Osteoblast (primary cell): ENCODE measurements at regions not wholly inside any gene's neighbourhood (a gene's known extent, or its start where the extent isn't known, plus 50 kb on each side); places are given as distances from the start of the nearest gene placed in this dataset.

Source experiments
- DNase-seq: peaks from one replicate; pipeline ENCODE4 v3.0.0; 2011; ENCODE audit warnings: low spot score, mixed read lengths; ENCODE audit not compliant: insufficient read length; ENCODE audit errors: missing footprints
- H2AFZ ChIP-seq: 2 replicates; pipeline ENCODE4 v1.6.0; 2011; ENCODE audit warnings: mild to moderate bottlenecking, low read length
- H3K27ac ChIP-seq: 2 replicates; pipeline ENCODE4 v1.5.1; 2011; ENCODE audit warnings: mild to moderate bottlenecking, low read depth, low read length, moderate library complexity
- H3K27me3 ChIP-seq: 2 replicates; pipeline ENCODE4 v1.6.0; 2012; ENCODE audit warnings: mild to moderate bottlenecking, control low read depth, inconsistent platforms, low read length, moderate library complexity; ENCODE audit not compliant: insufficient read depth
- H3K36me3 ChIP-seq: 2 replicates; pipeline ENCODE4 v1.5.1; 2011; ENCODE audit warnings: mild to moderate bottlenecking, low read length, control low read depth, moderate library complexity; ENCODE audit not compliant: insufficient read depth
- H3K4me1 ChIP-seq: 2 replicates; pipeline ENCODE4 v1.5.1; 2011; ENCODE audit warnings: mild to moderate bottlenecking, low read length, control low read depth, moderate library complexity; ENCODE audit not compliant: insufficient read depth
- H3K4me2 ChIP-seq: 2 replicates; pipeline ENCODE4 v1.6.0; 2011; ENCODE audit warnings: mild to moderate bottlenecking, low read length; ENCODE audit not compliant: insufficient read depth
- H3K4me3 ChIP-seq: fragments of 200-600 bp; sonication (generic); 3 replicates; pipeline ENCODE4 v1.5.1; 2012; ENCODE audit warnings: mild to moderate bottlenecking, low read length, inconsistent platforms; ENCODE audit not compliant: insufficient read depth
- H3K79me2 ChIP-seq: 2 replicates; pipeline ENCODE4 v1.6.0; 2012; ENCODE audit warnings: mild to moderate bottlenecking, low read length, control low read depth, inconsistent platforms; ENCODE audit not compliant: insufficient read depth
- H3K9me3 ChIP-seq: 2 replicates; pipeline ENCODE4 v1.5.1; 2011; ENCODE audit warnings: low read depth, low read length, control low read depth
- H4K20me1 ChIP-seq: 2 replicates; pipeline ENCODE4 v1.6.0; 2012; ENCODE audit warnings: mild to moderate bottlenecking, low read length, control low read depth; ENCODE audit not compliant: insufficient read depth
- TF ChIP-seq, protein P1 (sequence below): IDR thresholded peaks from 2 replicates; pipeline ENCODE4 v1.5.1; 2011; ENCODE audit warnings: mild to moderate bottlenecking, low read depth, low read length, moderate library complexity; ENCODE audit errors: extremely low read depth

DNA sequence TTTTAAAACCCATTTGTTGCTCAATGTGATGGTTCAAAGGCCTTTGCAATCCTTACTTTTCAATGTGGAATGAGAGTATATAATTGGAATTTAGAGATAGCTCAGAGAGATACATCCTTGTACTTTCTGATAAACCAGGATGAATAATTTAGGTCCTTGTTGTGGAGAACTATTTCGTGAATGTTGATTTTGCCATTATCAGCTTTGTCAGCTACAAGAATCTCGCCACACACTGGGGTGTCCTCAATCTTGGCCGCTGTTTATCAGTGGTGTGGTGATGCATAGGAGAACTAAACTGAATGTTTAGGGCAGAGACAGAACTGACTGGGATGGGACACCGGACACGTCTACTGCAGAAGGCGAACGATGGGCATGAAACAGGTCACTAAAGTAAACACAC, 111.2 kb upstream of the SLC35B3 start:
- no peaks in the 10 kb centered on the region for H3K9me3 ChIP-seq
- TF ChIP-seq, protein P1, sequence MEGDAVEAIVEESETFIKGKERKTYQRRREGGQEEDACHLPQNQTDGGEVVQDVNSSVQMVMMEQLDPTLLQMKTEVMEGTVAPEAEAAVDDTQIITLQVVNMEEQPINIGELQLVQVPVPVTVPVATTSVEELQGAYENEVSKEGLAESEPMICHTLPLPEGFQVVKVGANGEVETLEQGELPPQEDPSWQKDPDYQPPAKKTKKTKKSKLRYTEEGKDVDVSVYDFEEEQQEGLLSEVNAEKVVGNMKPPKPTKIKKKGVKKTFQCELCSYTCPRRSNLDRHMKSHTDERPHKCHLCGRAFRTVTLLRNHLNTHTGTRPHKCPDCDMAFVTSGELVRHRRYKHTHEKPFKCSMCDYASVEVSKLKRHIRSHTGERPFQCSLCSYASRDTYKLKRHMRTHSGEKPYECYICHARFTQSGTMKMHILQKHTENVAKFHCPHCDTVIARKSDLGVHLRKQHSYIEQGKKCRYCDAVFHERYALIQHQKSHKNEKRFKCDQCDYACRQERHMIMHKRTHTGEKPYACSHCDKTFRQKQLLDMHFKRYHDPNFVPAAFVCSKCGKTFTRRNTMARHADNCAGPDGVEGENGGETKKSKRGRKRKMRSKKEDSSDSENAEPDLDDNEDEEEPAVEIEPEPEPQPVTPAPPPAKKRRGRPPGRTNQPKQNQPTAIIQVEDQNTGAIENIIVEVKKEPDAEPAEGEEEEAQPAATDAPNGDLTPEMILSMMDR = no peak
- H2AFZ ChIP-seq = no peak overlapping the region
- no peaks in the 10 kb centered on the region for H3K4me1 ChIP-seq
- no peaks in the 10 kb centered on the region for H3K27me3 ChIP-seq
- no peaks in the 10 kb centered on the region for H3K79me2 ChIP-seq
- no peak overlapping the region for H3K4me2 ChIP-seq
- no peak for DNase-seq
- no peak overlapping the region for H3K27ac ChIP-seq
- H3K4me3 ChIP-seq = no peak overlapping the region
- no peaks in the 10 kb centered on the region for H4K20me1 ChIP-seq
- no peaks in the 10 kb centered on the region for H3K36me3 ChIP-seq

DNA sequence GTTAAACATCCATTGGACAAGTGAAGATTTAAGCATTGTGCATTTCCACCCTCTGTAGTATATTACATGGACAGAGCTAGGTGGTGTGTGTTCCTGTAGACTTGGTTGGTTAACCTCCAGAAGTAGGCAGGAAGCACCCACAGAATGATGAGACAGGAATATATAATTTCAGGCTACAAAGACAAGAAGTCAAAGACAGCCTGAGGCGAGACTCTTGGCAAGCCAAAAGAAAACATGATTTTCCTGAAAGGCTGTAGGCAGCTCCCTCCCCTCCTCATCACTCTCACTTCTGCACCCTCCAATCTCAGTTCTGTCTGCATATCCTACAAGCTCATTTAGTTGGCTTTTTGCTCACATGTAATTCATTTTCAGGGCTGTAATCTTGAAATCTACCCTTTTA, 110.0 kb upstream of the SLC35B3 start:
- Histone ChIP-seq H3K4me3 (no peak overlapping the region), H4K20me1 (no peaks in the 10 kb centered on the region), H3K4me1 (no peaks in the 10 kb centered on the region), H3K36me3 (no peaks in the 10 kb centered on the region), H3K79me2 (no peaks in the 10 kb centered on the region), H3K27me3 (no peaks in the 10 kb centered on the region), H2AFZ (no peak overlapping the region), H3K27ac (no peak overlapping the region), H3K4me2 (no peak overlapping the region), H3K9me3 (no peaks in the 10 kb centered on the region)
- DNase-seq = no peak
- TF ChIP-seq, protein P1 = no peak

DNA sequence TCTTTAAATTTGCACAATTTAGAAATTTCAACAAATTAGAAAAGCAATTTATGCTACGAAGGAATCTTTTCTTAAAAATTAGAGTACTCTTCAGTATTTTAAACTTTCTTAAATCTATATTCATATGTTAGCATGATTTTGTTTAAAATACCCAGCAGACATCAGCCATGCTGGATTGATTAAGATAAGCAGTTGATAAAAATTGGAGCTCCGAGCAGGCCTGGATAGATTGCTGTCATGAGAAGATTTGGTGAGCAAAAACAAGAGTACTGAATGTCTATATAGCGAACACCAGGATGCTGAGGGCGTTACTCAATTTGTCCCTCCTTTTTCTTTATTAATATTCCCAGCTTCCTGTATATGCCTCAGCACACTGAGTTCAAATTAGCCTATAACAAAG, 108.4 kb upstream of the SLC35B3 start:
- Histone ChIP-seq H2AFZ (no peak overlapping the region), H3K79me2 (no peaks in the 10 kb centered on the region), H4K20me1 (no peaks in the 10 kb centered on the region), H3K27ac (no peak overlapping the region), H3K4me1 (no peaks in the 10 kb centered on the region), H3K36me3 (no peaks in the 10 kb centered on the region), H3K4me3 (no peak overlapping the region), H3K27me3 (no peaks in the 10 kb centered on the region), H3K9me3 (no peaks in the 10 kb centered on the region), H3K4me2 (no peak overlapping the region)
- TF ChIP-seq, protein P1 = no peak
- DNase-seq = no peak

DNA sequence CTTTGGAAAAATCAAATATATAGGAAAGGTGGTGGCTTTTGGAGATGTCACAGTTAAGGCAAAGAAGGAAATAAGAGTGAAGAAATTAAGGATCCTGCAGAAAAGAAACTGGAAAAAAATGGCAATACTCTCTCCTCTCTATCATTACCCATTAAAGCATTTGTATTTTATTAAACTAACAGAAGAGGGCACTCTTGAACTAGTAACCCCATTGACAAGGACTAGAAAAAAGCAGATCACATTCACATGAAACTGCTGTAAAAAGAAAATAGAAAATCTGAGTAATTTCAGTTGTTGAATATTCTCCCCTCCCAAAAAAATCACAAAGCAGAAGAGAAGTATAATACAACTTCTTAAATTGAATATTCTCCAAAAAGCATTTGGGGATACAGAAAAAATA, 104.1 kb upstream of the SLC35B3 start:
- H4K20me1 ChIP-seq = no peaks in the 10 kb centered on the region
- H3K4me3 ChIP-seq = no peak overlapping the region
- no peaks in the 10 kb centered on the region for H3K27me3 ChIP-seq
- no peaks in the 10 kb centered on the region for H3K4me1 ChIP-seq
- H2AFZ ChIP-seq = no peak overlapping the region
- no peak overlapping the region for H3K4me2 ChIP-seq
- TF ChIP-seq, protein P1 = no peak
- DNase-seq = peak; percentile 25
- H3K79me2 ChIP-seq = no peaks in the 10 kb centered on the region
- H3K36me3 ChIP-seq = no peaks in the 10 kb centered on the region
- no peaks in the 10 kb centered on the region for H3K9me3 ChIP-seq
- H3K27ac ChIP-seq = no peak overlapping the region
